WTC11 (cell line): ENCODE measurements at regions not wholly inside any gene's neighbourhood (a gene's known extent, or its start where the extent isn't known, plus 50 kb on each side); places are given as distances from the start of the nearest gene placed in this dataset.

Source experiments
- ATAC-seq: fragments of 200-7000 bp; cut with Tn5 transposase; 2 replicates; pipeline ENCODE4 v1.10.0; 2021; ENCODE audit warnings: mild to moderate bottlenecking, moderate library complexity
- CTCF ChIA-PET: fragments of 300-600 bp; sonication (Branson Sonifier 250); formaldehyde crosslinking; loops from one replicate; lab custom pipeline; 2021; ENCODE audit warnings: antibody characterized with exemption; lab: Charles Lee
- POLR2A ChIA-PET: fragments of 350-600 bp; sonication (Branson Sonifier 250); formaldehyde crosslinking; loops from one replicate; lab custom pipeline; 2021; ENCODE audit warnings: antibody characterized with exemption; lab: Charles Lee
- DNase-seq: peaks from one replicate; pipeline ENCODE4 v3.0.0; 2021; ENCODE audit warnings: low spot score
- H3K27ac Mint-ChIP-seq: 2 replicates; pipeline ENCODE4 v1.8.0; 2021; ENCODE audit warnings: mixed read lengths
- H3K27me3 Mint-ChIP-seq: 2 replicates; pipeline ENCODE4 v1.8.0; 2021; ENCODE audit warnings: low read depth, mild to moderate bottlenecking, moderate library complexity, mixed read lengths
- H3K36me3 Mint-ChIP-seq: 2 replicates; pipeline ENCODE4 v1.8.0; 2021; ENCODE audit warnings: mixed read lengths
- H3K4me1 Mint-ChIP-seq: 2 replicates; pipeline ENCODE4 v1.8.0; 2022; ENCODE audit warnings: mixed read lengths
- H3K4me3 Mint-ChIP-seq: 2 replicates; pipeline ENCODE4 v1.8.0; 2021; ENCODE audit warnings: mild to moderate bottlenecking, moderate library complexity, mixed read lengths
- H3K9me3 Mint-ChIP-seq: 2 replicates; pipeline ENCODE4 v1.8.0; 2021; ENCODE audit warnings: mixed read lengths
- ATF6 ChIP-seq: sonication (generic); formaldehyde crosslinking; IDR thresholded peaks from 2 replicates; pipeline ENCODE4 v1.8.1; 2023; ENCODE audit warnings: mild to moderate bottlenecking, missing genetic modification reagents
- E2F5 ChIP-seq: sonication (generic); formaldehyde crosslinking; IDR thresholded peaks from 2 replicates; pipeline ENCODE4 v1.8.1; 2022; ENCODE audit warnings: mild to moderate bottlenecking, moderate library complexity, missing genetic modification reagents
- ELF4 ChIP-seq: sonication (generic); formaldehyde crosslinking; IDR thresholded peaks from 2 replicates; pipeline ENCODE4 v1.8.1; 2022; ENCODE audit warnings: low read depth, mild to moderate bottlenecking, moderate library complexity, missing genetic modification reagents
- EMX1 ChIP-seq: fragments of 250-450 bp; sonication (Bioruptor Pico); IDR thresholded peaks from 2 replicates; pipeline ENCODE4 v1.8.0; 2021; ENCODE audit warnings: mild to moderate bottlenecking
- ESRRA ChIP-seq: sonication (generic); formaldehyde crosslinking; IDR thresholded peaks from 2 replicates; pipeline ENCODE4 v1.8.1; 2022; ENCODE audit warnings: mild to moderate bottlenecking, missing genetic modification reagents, borderline replicate concordance
- GRHL2 ChIP-seq: fragments of 250-450 bp; sonication (Bioruptor Pico); IDR thresholded peaks from 2 replicates; pipeline ENCODE4 v1.8.0; 2022; ENCODE audit warnings: mild to moderate bottlenecking, moderate library complexity; ENCODE audit not compliant: insufficient replicate concordance, severe bottlenecking
- GTF2I ChIP-seq: fragments of 250-450 bp; sonication (Bioruptor Pico); conservative IDR thresholded peaks from 2 replicates; pipeline ENCODE4 v1.4.0; 2021; ENCODE audit warnings: mild to moderate bottlenecking
- IRF2 ChIP-seq: sonication (generic); formaldehyde crosslinking; IDR thresholded peaks from 2 replicates; pipeline ENCODE4 v1.8.0; 2022; ENCODE audit warnings: low read depth, missing genetic modification reagents, borderline replicate concordance
- KAT7 ChIP-seq: sonication (generic); formaldehyde crosslinking; IDR thresholded peaks from 2 replicates; pipeline ENCODE4 v1.8.1; 2023; ENCODE audit warnings: missing genetic modification reagents, mild to moderate bottlenecking, borderline replicate concordance
- NFATC4 ChIP-seq: fragments of 250-450 bp; sonication (Bioruptor Pico); IDR thresholded peaks from 2 replicates; pipeline ENCODE4 v1.9.0; 2021; ENCODE audit warnings: mild to moderate bottlenecking
- OVOL2 ChIP-seq: fragments of 250-450 bp; sonication (Bioruptor Pico); IDR thresholded peaks from 2 replicates; pipeline ENCODE4 v1.9.0; 2021; ENCODE audit warnings: mild to moderate bottlenecking, borderline replicate concordance
- TP53 ChIP-seq: sonication (generic); formaldehyde crosslinking; IDR thresholded peaks from 2 replicates; pipeline ENCODE4 v1.8.1; 2023; ENCODE audit warnings: mild to moderate bottlenecking, missing genetic modification reagents
- ZNF219 ChIP-seq: sonication (generic); formaldehyde crosslinking; IDR thresholded peaks from 2 replicates; pipeline ENCODE4 v1.8.0; 2023; ENCODE audit warnings: missing genetic modification reagents, mild to moderate bottlenecking, borderline replicate concordance
- ZNF423 ChIP-seq: fragments of 250-450 bp; sonication (Bioruptor Pico); IDR thresholded peaks from 2 replicates; pipeline ENCODE4 v2.1.2; 2022; ENCODE audit warnings: mild to moderate bottlenecking, moderate library complexity
- TF ChIP-seq, protein P1 (sequence below): sonication (generic); formaldehyde crosslinking; IDR thresholded peaks from 2 replicates; pipeline ENCODE4 v1.8.0; 2023; ENCODE audit warnings: mild to moderate bottlenecking, missing genetic modification reagents
- TF ChIP-seq, protein P2 (sequence below): fragments of 250-450 bp; sonication (Bioruptor Pico); IDR thresholded peaks from 2 replicates; pipeline ENCODE4 v1.9.0; 2021; ENCODE audit warnings: moderate library complexity, mild to moderate bottlenecking, inconsistent platforms, borderline replicate concordance
- TF ChIP-seq, protein P3 (sequence below): sonication (generic); formaldehyde crosslinking; IDR thresholded peaks from 2 replicates; pipeline ENCODE4 v1.8.0; 2023; ENCODE audit warnings: missing genetic modification reagents
- TF ChIP-seq, protein P4 (sequence below): fragments of 250-450 bp; sonication (Bioruptor Pico); IDR thresholded peaks from 2 replicates; pipeline ENCODE4 v1.8.0; 2021; ENCODE audit warnings: mild to moderate bottlenecking

DNA sequence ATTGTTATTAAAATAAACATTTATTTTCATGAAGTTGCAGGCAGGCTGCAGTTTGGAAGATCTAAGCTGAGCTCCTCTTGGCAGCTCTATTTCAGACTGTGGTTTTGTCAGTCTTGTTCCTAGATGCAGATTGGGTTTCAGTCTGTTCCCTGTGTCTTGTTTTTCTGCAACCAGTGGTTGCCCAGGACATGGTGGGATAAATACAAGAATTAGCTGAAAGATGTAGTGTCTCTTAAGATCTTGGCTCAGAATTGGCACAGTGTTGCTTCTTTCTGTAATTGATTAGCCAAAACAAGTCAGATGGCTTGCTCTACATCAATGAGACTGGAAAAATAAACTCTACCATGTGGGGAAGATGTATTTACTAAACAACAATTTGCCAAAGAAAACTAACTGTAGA, 283.0 kb upstream of the BOD1L1 start:
- ATAC-seq = no peak
- no peak for TF ChIP-seq IRF2 (CRISPR knock-in tag)
- TF ChIP-seq, protein P1, sequence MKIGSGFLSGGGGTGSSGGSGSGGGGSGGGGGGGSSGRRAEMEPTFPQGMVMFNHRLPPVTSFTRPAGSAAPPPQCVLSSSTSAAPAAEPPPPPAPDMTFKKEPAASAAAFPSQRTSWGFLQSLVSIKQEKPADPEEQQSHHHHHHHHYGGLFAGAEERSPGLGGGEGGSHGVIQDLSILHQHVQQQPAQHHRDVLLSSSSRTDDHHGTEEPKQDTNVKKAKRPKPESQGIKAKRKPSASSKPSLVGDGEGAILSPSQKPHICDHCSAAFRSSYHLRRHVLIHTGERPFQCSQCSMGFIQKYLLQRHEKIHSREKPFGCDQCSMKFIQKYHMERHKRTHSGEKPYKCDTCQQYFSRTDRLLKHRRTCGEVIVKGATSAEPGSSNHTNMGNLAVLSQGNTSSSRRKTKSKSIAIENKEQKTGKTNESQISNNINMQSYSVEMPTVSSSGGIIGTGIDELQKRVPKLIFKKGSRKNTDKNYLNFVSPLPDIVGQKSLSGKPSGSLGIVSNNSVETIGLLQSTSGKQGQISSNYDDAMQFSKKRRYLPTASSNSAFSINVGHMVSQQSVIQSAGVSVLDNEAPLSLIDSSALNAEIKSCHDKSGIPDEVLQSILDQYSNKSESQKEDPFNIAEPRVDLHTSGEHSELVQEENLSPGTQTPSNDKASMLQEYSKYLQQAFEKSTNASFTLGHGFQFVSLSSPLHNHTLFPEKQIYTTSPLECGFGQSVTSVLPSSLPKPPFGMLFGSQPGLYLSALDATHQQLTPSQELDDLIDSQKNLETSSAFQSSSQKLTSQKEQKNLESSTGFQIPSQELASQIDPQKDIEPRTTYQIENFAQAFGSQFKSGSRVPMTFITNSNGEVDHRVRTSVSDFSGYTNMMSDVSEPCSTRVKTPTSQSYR (CRISPR knock-in tag) = no peak
- no peak for TF ChIP-seq ZNF423 (CRISPR knock-in tag)
- TF ChIP-seq, all 79 proteins: peak for 0
- POLR2A ChIA-PET = interaction anchor here (0.6 kb wide), 1 partner anchor 1754 kb away, joined by 3 read pairs; no protein-coding TSS in a partner anchor
- Mint-ChIP-seq H3K27ac (no peak overlapping the region), H3K4me1 (peaks cover 10% of the 10 kb centered on the region), H3K36me3 (no peaks in the 10 kb centered on the region), H3K27me3 (no peaks in the 10 kb centered on the region), H3K9me3 (0 out of 2 replicates have a peak, but pooled peaks cover 3% of the 10 kb centered on the region), H3K4me3 (no peak overlapping the region)
- CTCF ChIA-PET = no interaction called here
- DNase-seq = no peak

GRCh38 chr4:13911256-13911655, 283.7 kb upstream of the BOD1L1 start:
- Mint-ChIP-seq H3K4me1 (peaks cover 10% of the 10 kb centered on the region), H3K27me3 (no peaks in the 10 kb centered on the region), H3K9me3 (0 out of 2 replicates have a peak, but pooled peaks cover 3% of the 10 kb centered on the region), H3K36me3 (no peaks in the 10 kb centered on the region), H3K4me3 (no peak overlapping the region), H3K27ac (no peak overlapping the region)
- POLR2A ChIA-PET = no interaction called here
- no peak for DNase-seq
- TF ChIP-seq ATF6 (CRISPR knock-in tag) (no peak), E2F5 (no peak), GTF2I (no peak), OVOL2 (CRISPR knock-in tag) (no peak), ZNF423 (CRISPR knock-in tag) (no peak), KAT7 (no peak), NFATC4 (no peak), ELF4 (CRISPR knock-in tag) (no peak), ESRRA (CRISPR knock-in tag) (no peak), GRHL2 (CRISPR knock-in tag) (no peak), EMX1 (no peak), TP53 (no peak), ZNF219 (CRISPR knock-in tag) (no peak)
- TF ChIP-seq, protein P2, sequence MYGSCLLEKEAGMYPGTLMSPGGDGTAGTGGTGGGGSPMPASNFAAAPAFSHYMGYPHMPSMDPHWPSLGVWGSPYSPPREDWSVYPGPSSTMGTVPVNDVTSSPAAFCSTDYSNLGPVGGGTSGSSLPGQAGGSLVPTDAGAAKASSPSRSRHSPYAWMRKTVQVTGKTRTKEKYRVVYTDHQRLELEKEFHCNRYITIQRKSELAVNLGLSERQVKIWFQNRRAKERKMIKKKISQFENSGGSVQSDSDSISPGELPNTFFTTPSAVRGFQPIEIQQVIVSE (CRISPR knock-in tag) = no peak
- TF ChIP-seq, protein P3, sequence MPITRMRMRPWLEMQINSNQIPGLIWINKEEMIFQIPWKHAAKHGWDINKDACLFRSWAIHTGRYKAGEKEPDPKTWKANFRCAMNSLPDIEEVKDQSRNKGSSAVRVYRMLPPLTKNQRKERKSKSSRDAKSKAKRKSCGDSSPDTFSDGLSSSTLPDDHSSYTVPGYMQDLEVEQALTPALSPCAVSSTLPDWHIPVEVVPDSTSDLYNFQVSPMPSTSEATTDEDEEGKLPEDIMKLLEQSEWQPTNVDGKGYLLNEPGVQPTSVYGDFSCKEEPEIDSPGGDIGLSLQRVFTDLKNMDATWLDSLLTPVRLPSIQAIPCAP (CRISPR knock-in tag) = no peak
- TF ChIP-seq, protein P4, sequence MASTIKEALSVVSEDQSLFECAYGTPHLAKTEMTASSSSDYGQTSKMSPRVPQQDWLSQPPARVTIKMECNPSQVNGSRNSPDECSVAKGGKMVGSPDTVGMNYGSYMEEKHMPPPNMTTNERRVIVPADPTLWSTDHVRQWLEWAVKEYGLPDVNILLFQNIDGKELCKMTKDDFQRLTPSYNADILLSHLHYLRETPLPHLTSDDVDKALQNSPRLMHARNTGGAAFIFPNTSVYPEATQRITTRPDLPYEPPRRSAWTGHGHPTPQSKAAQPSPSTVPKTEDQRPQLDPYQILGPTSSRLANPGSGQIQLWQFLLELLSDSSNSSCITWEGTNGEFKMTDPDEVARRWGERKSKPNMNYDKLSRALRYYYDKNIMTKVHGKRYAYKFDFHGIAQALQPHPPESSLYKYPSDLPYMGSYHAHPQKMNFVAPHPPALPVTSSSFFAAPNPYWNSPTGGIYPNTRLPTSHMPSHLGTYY (CRISPR knock-in tag) = no peak
- CTCF ChIA-PET = interaction anchor here (1.3 kb wide), 1 partner anchor 257 kb away, joined by 4 read pairs; no protein-coding TSS in a partner anchor
- no peak for ATAC-seq
